NT2/D1 (cell line): ENCODE measurements at regions not wholly inside any gene's neighbourhood (a gene's known extent, or its start where the extent isn't known, plus 50 kb on each side); places are given as distances from the start of the nearest gene placed in this dataset.

Experiments used
- YY1 ChIP-seq: IDR thresholded peaks from 2 replicates; pipeline ENCODE4 v1.6.1; 2011; ENCODE audit not compliant: insufficient read length, insufficient read depth
- ZNF274 ChIP-seq: IDR thresholded peaks from 2 replicates; pipeline ENCODE4 v1.6.1; 2011; ENCODE audit warnings: mild to moderate bottlenecking, low read depth, low read length

DNA sequence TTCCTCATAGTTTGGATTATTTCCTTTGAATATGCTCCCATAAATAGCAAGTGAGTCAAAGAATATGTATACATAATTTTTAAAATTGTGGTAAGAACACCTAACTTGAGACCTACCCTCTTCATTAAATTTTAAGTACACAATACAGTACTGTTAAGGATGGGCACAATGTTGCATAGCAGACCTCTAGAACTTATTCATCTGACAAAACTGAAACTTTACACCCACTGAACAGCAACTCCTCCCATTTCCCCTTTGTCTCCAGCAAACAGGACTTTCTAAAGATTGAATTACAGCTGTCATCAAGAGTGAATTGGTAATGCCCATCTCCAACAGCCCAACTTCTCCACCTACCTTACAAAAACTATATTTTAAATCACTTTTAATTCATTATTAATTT lies 388.9 kb downstream of the HTR1A start:
- TF ChIP-seq YY1 (no peak), ZNF274 (no peak)
